GM12891 (cell line): ENCODE measurements at regions not wholly inside any gene's neighbourhood (a gene's known extent, or its start where the extent isn't known, plus 50 kb on each side); places are given as distances from the start of the nearest gene placed in this dataset.

Experiments
- POLR2A ChIP-seq: IDR thresholded peaks from 2 replicates; pipeline ENCODE4 v1.6.1; 2011; ENCODE audit warnings: low read depth, low read length, control low read depth
- POLR2AphosphoS5 ChIP-seq: IDR thresholded peaks from 2 replicates; pipeline ENCODE4 v1.6.1; 2011; ENCODE audit warnings: low read depth, low read length, control low read depth
- POU2F2 ChIP-seq: IDR thresholded peaks from 2 replicates; pipeline ENCODE4 v1.6.1; 2011; ENCODE audit warnings: low read depth, mild to moderate bottlenecking, control low read depth, low read length, moderate library complexity
- TAF1 ChIP-seq: IDR thresholded peaks from 2 replicates; pipeline ENCODE4 v1.6.1; 2011; ENCODE audit warnings: low read depth, low read length, control low read depth

DNA sequence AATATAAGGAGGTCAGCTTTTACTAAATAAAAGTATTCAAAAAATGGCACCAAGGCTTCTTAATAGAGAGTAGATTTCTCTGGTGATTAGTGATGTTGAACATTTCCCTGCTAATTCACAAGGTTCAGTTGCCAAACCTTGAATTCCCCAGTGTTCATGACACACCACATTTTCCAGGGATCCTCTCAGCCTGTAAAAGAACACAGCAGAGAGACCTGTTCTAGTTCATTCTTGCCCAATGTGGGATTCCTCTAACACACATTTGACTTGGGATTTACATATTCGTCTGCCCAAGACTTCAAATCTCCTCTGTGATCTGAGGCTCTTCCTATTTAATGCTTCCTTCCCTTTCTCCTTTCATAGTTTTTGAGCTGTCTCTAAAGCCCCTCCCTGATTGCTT is 273.2 kb upstream of the CDH9 start:
- TF ChIP-seq POLR2A (no peak), POLR2AphosphoS5 (no peak), POU2F2 (no peak), TAF1 (no peak)
